ENCODE measurements at regions not wholly inside any gene's neighbourhood (a gene's known extent, or its start where the extent isn't known, plus 50 kb on each side); places are given as distances from the start of the nearest gene placed in this dataset.
"Not testable (repeated sequence)": the region's sequence is repeated elsewhere in the genome, so short reads cannot be mapped to it uniquely, and the experiment has no call there.

GRCh38 chr3:174480767-174481166, 378.4 kb upstream of the NAALADL2 start:
- Histone ChIP-seq H3K9ac (ENCODE audit: insufficient read length, low read depth) (no peak overlapping the region), H3K4me1 (ENCODE audit: insufficient read depth, insufficient read length) (no peaks in the 10 kb centered on the region), H3K9me3 (ENCODE audit: insufficient read depth, low read length) (no peaks in the 10 kb centered on the region), H3K27me3 (ENCODE audit: insufficient read depth, insufficient read length) (no peaks in the 10 kb centered on the region), H3K36me3 (ENCODE audit: insufficient read depth, insufficient read length, low read length) (no peaks in the 10 kb centered on the region), H3K4me3 (ENCODE audit: insufficient read length, low read depth) (no peak overlapping the region)
- TF ChIP-seq SUZ12 (IDR thresholded peaks at IDR 0.05; ENCODE audit: extremely low read depth, insufficient read depth, insufficient read length) (no peak), ZNF274 (IDR thresholded peaks at IDR 0.05; ENCODE audit: low read depth, low read length) (no peak), YY1 (IDR thresholded peaks at IDR 0.05; ENCODE audit: insufficient read depth, insufficient read length) (no peak)
- no peak for DNase-seq (ENCODE audit: low read depth, low spot score)

- H3K4me1 ChIP-seq (ENCODE audit: insufficient read depth, insufficient read length): no peaks in the 10 kb centered on the region
- H3K4me3 ChIP-seq (ENCODE audit: insufficient read length, low read depth): no peak overlapping the region
- H3K36me3 ChIP-seq (ENCODE audit: insufficient read depth, insufficient read length, low read length): no peaks in the 10 kb centered on the region
- H3K9me3 ChIP-seq (ENCODE audit: insufficient read depth, low read length): no peaks in the 10 kb centered on the region
- DNase-seq (ENCODE audit: low read depth, low spot score): no peak
- no peak overlapping the region for H3K9ac ChIP-seq (ENCODE audit: insufficient read length, low read depth)
- no peaks in the 10 kb centered on the region for H3K27me3 ChIP-seq (ENCODE audit: insufficient read depth, insufficient read length)
- no peak for TF ChIP-seq ZNF274 (IDR thresholded peaks at IDR 0.05; ENCODE audit: low read depth, low read length)
- no peak for TF ChIP-seq YY1 (IDR thresholded peaks at IDR 0.05; ENCODE audit: insufficient read depth, insufficient read length)
- TF ChIP-seq SUZ12 (IDR thresholded peaks at IDR 0.05; ENCODE audit: extremely low read depth, insufficient read depth, insufficient read length): no peak
Measured at GRCh38 chr3:174482541-174482940, 376.6 kb upstream of the NAALADL2 start.

- H3K27me3 ChIP-seq (ENCODE audit: insufficient read depth, insufficient read length): no peaks in the 10 kb centered on the region
- no peaks in the 10 kb centered on the region for H3K36me3 ChIP-seq (ENCODE audit: insufficient read depth, insufficient read length, low read length)
- no peaks in the 10 kb centered on the region for H3K4me1 ChIP-seq (ENCODE audit: insufficient read depth, insufficient read length)
- no peak for DNase-seq (ENCODE audit: low read depth, low spot score)
- H3K4me3 ChIP-seq (ENCODE audit: insufficient read length, low read depth): no peak overlapping the region
- no peaks in the 10 kb centered on the region for H3K9me3 ChIP-seq (ENCODE audit: insufficient read depth, low read length)
- no peak for TF ChIP-seq SUZ12 (IDR thresholded peaks at IDR 0.05; ENCODE audit: extremely low read depth, insufficient read depth, insufficient read length)
- TF ChIP-seq YY1 (IDR thresholded peaks at IDR 0.05; ENCODE audit: insufficient read depth, insufficient read length): no peak
- no peak for TF ChIP-seq ZNF274 (IDR thresholded peaks at IDR 0.05; ENCODE audit: low read depth, low read length)
- no peak overlapping the region for H3K9ac ChIP-seq (ENCODE audit: insufficient read length, low read depth)
Measured at GRCh38 chr3:174483254-174483653, 375.9 kb upstream of the NAALADL2 start.

- H3K27me3 ChIP-seq (ENCODE audit: insufficient read depth, insufficient read length); H3K36me3 ChIP-seq (ENCODE audit: insufficient read depth, insufficient read length, low read length); H3K9me3 ChIP-seq (ENCODE audit: insufficient read depth, low read length); H3K4me3 ChIP-seq (ENCODE audit: insufficient read length, low read depth); DNase-seq (ENCODE audit: low read depth, low spot score); H3K4me1 ChIP-seq (ENCODE audit: insufficient read depth, insufficient read length); H3K9ac ChIP-seq (ENCODE audit: insufficient read length, low read depth): not testable (repeated sequence)
Measured at GRCh38 chr3:174483856-174484255, 375.3 kb upstream of the NAALADL2 start.

GRCh38 chr3:174488527-174488926, 370.6 kb upstream of the NAALADL2 start:
- Histone ChIP-seq H3K9ac (ENCODE audit: insufficient read length, low read depth) (no peak overlapping the region), H3K36me3 (ENCODE audit: insufficient read depth, insufficient read length, low read length) (no peaks in the 10 kb centered on the region), H3K27me3 (ENCODE audit: insufficient read depth, insufficient read length) (no peaks in the 10 kb centered on the region), H3K4me1 (ENCODE audit: insufficient read depth, insufficient read length) (no peaks in the 10 kb centered on the region), H3K4me3 (ENCODE audit: insufficient read length, low read depth) (no peak overlapping the region), H3K9me3 (ENCODE audit: insufficient read depth, low read length) (no peaks in the 10 kb centered on the region)
- TF ChIP-seq YY1 (IDR thresholded peaks at IDR 0.05; ENCODE audit: insufficient read depth, insufficient read length) (no peak), SUZ12 (IDR thresholded peaks at IDR 0.05; ENCODE audit: extremely low read depth, insufficient read depth, insufficient read length) (no peak), ZNF274 (IDR thresholded peaks at IDR 0.05; ENCODE audit: low read depth, low read length) (no peak)
- no peak for DNase-seq (ENCODE audit: low read depth, low spot score)

- H3K4me1 ChIP-seq (ENCODE audit: insufficient read depth, insufficient read length): no peaks in the 10 kb centered on the region
- no peaks in the 10 kb centered on the region for H3K9me3 ChIP-seq (ENCODE audit: insufficient read depth, low read length)
- no peak for DNase-seq (ENCODE audit: low read depth, low spot score)
- H3K4me3 ChIP-seq (ENCODE audit: insufficient read length, low read depth): no peak overlapping the region
- H3K36me3 ChIP-seq (ENCODE audit: insufficient read depth, insufficient read length, low read length): no peaks in the 10 kb centered on the region
- H3K9ac ChIP-seq (ENCODE audit: insufficient read length, low read depth): no peak overlapping the region
- no peaks in the 10 kb centered on the region for H3K27me3 ChIP-seq (ENCODE audit: insufficient read depth, insufficient read length)
- TF ChIP-seq YY1 (IDR thresholded peaks at IDR 0.05; ENCODE audit: insufficient read depth, insufficient read length) (no peak), SUZ12 (IDR thresholded peaks at IDR 0.05; ENCODE audit: extremely low read depth, insufficient read depth, insufficient read length) (no peak), ZNF274 (IDR thresholded peaks at IDR 0.05; ENCODE audit: low read depth, low read length) (no peak)
Measured at GRCh38 chr3:174495311-174495710, 363.8 kb upstream of the NAALADL2 start.

- Histone ChIP-seq H3K36me3 (ENCODE audit: insufficient read depth, insufficient read length, low read length) (no peaks in the 10 kb centered on the region), H3K9me3 (ENCODE audit: insufficient read depth, low read length) (no peaks in the 10 kb centered on the region), H3K4me1 (ENCODE audit: insufficient read depth, insufficient read length) (no peaks in the 10 kb centered on the region), H3K9ac (ENCODE audit: insufficient read length, low read depth) (no peak overlapping the region), H3K27me3 (ENCODE audit: insufficient read depth, insufficient read length) (no peaks in the 10 kb centered on the region), H3K4me3 (ENCODE audit: insufficient read length, low read depth) (no peak overlapping the region)
- DNase-seq (ENCODE audit: low read depth, low spot score): no peak
- TF ChIP-seq SUZ12 (IDR thresholded peaks at IDR 0.05; ENCODE audit: extremely low read depth, insufficient read depth, insufficient read length) (no peak), YY1 (IDR thresholded peaks at IDR 0.05; ENCODE audit: insufficient read depth, insufficient read length) (no peak), ZNF274 (IDR thresholded peaks at IDR 0.05; ENCODE audit: low read depth, low read length) (no peak)
Measured at GRCh38 chr3:174495928-174496327, 363.2 kb upstream of the NAALADL2 start.

GRCh38 chr3:174498638-174499037, 360.5 kb upstream of the NAALADL2 start:
- DNase-seq (ENCODE audit: low read depth, low spot score): no peak
- Histone ChIP-seq H3K27me3 (ENCODE audit: insufficient read depth, insufficient read length) (no peaks in the 10 kb centered on the region), H3K4me3 (ENCODE audit: insufficient read length, low read depth) (no peak overlapping the region), H3K9me3 (ENCODE audit: insufficient read depth, low read length) (no peaks in the 10 kb centered on the region), H3K36me3 (ENCODE audit: insufficient read depth, insufficient read length, low read length) (no peaks in the 10 kb centered on the region), H3K9ac (ENCODE audit: insufficient read length, low read depth) (no peak overlapping the region), H3K4me1 (ENCODE audit: insufficient read depth, insufficient read length) (no peaks in the 10 kb centered on the region)
- TF ChIP-seq ZNF274 (IDR thresholded peaks at IDR 0.05; ENCODE audit: low read depth, low read length) (no peak), YY1 (IDR thresholded peaks at IDR 0.05; ENCODE audit: insufficient read depth, insufficient read length) (no peak), SUZ12 (IDR thresholded peaks at IDR 0.05; ENCODE audit: extremely low read depth, insufficient read depth, insufficient read length) (no peak)

All from NT2/D1 (cell line).